ENCODE measurements at regions not wholly inside any gene's neighbourhood (a gene's known extent, or its start where the extent isn't known, plus 50 kb on each side); places are given as distances from the start of the nearest gene placed in this dataset.

GRCh38 chr3:64830681-64831080, 142.9 kb upstream of the ADAMTS9 start:
- DNase-seq, result no peak

- no peak for DNase-seq
Measured at GRCh38 chr3:64829331-64829730, 141.5 kb upstream of the ADAMTS9 start.

DNA sequence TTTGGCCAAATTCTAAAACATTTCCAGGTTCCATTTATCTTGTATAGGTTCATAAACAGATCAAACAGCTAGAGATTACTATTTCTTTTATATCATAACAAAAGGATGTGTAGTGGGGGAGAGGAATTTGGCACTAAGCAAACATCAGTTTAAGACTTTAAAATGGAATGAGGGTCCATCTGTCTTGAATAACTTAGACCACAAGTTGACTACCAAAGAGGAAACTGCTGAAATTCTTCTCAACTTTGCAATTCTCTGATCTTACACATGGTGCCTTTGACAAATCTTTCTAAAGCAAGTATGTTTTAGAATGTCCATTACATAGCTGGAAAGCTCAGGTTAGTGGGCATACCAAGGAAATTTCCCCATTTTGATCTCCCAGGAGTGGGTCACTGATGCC, 140.5 kb upstream of the ADAMTS9 start:
- DNase-seq, result no peak

- no peak for DNase-seq
Measured at GRCh38 chr3:64827431-64827830, 139.6 kb upstream of the ADAMTS9 start.

- DNase-seq, result no peak
Measured at GRCh38 chr3:64827019-64827418, 139.2 kb upstream of the ADAMTS9 start.

DNA sequence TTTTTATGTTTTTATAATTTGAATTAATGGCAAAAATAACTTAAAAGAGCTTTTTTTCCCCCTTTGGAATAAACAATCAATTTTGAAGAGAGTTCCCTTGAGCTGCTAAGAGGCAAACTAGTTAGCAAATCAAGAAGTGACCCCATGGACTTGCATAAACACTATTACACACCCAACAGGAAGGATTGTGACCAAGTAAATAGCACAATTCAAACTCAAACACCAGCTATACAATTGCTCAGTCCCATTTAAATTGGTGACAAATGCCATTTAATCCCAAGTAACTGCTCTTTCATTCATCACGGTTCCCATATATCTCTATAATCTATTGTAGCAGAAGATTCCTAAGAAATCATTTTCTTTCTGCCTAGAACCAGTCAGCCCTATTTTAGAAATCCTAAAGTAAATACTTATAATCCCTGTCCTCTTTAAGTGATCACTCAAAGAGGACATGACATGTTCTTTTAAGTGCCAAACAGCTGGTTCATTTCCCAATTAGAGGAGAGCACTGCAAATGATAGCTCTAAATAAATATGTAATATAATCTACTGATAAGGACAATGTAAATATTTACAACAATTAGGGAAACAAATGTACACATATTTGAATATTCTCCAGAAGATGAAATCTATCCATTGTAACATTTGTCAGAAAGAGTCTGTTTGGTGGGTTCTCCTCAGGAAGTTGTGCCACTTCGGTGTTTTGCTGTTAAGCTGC, 137.8 kb upstream of the ADAMTS9 start:
- DNase-seq, result no peak

GRCh38 chr3:64824394-64824909, 136.7 kb upstream of the ADAMTS9 start:
- no peak for DNase-seq

GRCh38 chr3:64818196-64818595, 130.4 kb upstream of the ADAMTS9 start:
- DNase-seq, result no peak

DNA sequence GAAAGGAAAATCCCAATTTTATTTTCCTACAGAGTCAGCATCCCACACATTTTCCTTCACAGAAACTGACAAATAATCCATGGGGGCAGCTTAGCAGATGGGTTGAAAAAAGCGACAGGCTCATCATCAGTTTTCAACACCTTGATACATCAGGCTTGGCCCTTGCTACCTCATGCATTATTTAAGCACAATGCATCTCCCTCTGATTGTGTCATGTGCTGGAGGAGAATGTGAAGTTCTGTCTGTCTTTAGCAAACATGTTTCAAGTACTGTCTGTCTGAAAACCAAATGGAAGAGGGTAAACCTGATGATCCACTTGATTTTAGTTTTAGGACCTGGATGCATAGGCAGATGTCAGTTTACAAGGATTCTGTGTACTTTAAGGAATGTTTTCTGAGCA, 128.6 kb upstream of the ADAMTS9 start:
- DNase-seq, result no peak

- no peak for DNase-seq
Measured at GRCh38 chr3:64815789-64816188, 128.0 kb upstream of the ADAMTS9 start.

DNA sequence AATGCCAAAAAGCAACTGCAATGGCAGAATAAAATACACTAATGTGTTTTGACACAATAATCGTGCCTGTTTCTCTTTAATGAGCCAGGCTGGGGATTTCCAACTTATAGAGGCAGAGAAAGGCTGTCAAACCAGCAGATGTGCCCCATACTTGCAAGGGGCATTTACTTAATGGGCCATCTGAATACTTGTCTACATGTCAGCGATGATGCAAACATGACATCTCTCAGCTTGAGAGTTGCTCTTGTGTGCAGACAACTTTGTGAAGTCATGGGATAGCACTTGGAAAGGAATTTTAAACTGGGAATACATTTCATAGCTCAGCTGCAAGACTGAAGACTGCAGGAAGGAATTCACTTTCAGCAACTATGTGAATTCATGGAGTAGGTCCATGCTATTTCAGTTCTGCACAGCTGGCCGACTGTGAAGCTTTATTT, 127.4 kb upstream of the ADAMTS9 start:
- no peak for DNase-seq

DNA sequence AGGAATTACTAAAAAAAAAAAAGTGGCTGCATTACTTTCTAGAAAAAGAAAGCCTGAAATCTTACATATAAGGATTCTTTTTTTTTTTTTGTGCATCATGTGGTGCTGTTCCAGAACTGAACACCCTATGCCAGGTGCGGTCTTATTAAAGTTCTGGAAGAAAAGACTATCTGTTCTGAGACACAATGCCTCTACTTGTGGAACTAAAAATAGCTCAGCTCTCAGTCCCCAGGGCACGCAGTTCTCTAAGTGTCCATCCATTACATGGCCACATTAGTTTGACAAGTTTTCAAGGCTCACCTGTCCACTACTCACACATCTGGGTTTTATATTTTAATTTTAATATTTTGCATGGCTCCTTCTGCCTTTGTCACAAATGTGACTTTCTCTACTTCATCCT, 126.6 kb upstream of the ADAMTS9 start:
- no peak for DNase-seq

DNA sequence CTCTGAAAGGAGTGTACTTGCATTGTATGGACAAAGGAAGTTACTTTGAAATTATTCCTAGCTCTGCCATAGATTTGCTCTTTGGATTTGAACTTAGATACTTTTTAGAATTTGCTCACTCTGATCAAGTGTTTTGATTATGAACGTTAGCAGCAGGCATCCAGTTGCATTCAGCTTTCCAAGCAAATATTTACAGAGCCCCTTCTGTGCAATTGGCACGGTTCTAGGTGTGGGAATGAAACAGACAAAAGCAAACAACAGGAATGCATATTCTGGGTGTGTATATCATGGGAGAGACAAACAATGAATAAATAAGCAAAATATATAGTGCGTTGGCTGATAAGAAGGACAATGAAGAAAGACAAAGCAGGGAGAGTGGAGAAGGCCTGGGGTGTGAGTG, 125.5 kb upstream of the ADAMTS9 start:
- no peak for DNase-seq

DNA sequence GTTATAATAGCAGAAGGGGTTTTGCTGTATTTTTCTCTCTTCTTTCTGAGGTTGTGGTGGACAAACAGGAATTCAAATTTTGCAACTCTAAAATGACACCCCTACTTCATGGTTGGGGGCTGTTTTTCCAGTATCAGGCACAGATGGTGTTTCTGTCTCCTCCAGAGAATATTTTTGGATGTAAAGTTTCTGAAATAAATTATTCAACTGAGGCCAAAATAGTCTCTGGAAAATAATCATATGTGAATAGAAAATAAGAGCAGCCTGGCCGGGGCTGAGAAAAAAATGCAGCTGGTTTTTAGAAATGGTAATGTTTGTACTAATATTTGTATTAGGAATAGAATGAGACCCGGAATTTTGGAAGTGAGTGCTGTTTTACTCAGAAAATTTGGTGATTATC, 121.3 kb upstream of the ADAMTS9 start:
- DNase-seq, result no peak

GRCh38 chr3:64808061-64808460, 120.3 kb upstream of the ADAMTS9 start:
- no peak for DNase-seq

GRCh38 chr3:64806668-64807605, 119.1 kb upstream of the ADAMTS9 start:
- no peak for DNase-seq

GRCh38 chr3:64805978-64806377, 118.2 kb upstream of the ADAMTS9 start:
- DNase-seq, result no peak

DNA sequence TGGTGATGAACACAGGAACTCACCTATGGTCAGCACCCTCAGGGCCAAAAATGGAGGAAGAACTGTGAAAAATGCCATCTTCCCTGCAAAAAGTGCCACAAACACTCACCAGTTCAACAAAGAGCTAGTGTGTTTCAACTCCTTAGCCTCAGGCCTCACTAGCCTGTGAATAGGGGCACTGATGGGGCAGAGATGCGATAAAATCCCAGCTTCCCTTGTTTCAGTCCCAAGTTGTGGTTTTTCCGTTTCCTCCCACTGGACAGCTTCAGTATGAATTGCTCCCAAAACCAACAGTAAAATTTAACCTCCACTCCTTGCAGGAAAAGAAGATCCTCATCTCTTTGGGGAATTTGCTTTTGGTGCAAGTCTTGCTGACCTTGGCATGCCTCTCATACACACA, 117.4 kb upstream of the ADAMTS9 start:
- DNase-seq, result no peak

DNA sequence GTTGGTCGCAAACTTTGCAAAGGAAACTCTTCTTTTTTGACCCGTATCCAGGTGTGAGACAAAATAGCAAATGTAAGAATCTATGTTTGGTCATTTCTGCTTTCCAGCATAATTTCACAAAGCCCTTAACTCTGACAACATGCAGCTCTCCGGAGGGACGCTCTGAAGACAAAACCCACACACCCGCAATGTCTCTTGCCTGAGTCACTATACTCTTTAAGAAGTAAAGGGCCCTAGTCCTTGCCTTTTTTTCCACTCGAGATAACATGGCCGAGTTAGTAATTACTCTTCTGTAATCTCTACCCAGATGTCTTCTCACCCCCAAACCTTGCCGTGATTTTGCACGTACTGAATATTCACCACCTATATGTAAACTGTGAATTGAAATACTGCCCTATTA, 115.7 kb upstream of the ADAMTS9 start:
- DNase-seq, result no peak

GRCh38 chr3:64802460-64802859, 114.7 kb upstream of the ADAMTS9 start:
- no peak for DNase-seq

DNA sequence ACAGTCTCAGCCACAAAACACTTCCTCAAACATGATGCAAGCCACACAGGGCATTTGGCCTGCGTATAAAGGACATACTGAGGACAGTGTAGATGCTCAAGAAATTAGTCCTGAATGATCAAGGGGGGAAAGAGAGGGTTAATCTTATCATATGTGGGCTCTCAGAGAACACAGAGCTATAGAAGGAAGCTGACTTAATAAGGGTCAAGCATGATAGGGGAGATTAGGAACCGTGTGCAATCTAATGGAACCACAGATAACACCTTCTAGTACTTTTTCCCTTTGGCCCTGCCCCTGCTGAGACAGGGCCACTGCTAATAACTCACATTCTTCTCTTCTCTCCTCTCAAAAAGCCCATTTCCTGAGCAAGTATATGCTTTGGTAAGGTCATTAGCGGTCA, 114.1 kb upstream of the ADAMTS9 start:
- no peak for DNase-seq

DNA sequence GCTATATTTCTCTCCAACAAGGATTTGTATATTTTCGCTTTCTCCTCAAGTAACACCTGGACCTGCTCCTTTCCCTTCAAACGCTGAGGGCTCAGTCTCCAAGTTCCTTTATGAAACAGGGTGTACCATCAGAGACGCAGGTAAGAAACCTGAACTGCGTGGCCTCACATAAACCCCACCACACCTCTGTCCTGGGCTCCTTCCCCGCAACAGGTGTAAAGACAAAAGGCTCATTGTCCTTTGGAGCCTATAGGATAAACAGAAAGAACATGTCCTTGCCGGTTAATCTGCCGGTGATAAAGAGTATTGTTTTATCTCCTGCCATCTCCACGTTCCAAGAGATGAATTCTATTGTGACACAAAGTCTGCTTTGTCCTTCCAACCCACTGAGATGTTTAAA, 111.8 kb upstream of the ADAMTS9 start:
- DNase-seq, result no peak

DNA sequence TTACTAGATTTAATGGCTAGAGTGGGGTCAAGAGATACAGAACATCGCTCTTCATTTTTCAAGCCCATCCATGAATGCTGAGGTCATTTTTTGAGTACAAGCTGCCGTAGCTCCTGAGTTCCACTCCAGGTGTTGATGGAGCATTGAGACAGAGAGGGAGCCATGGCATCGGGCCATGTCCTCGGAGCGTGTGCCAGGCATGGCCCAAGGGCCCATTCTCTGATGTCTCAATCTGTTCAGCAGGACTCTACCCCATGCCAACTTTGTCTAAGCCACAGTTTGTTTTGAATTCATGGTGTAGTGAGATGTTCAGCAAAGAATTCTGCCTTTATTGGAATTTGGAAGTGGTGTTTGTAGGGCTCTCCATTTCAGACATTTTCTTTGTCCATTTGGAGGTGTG, 110.5 kb upstream of the ADAMTS9 start:
- no peak for DNase-seq

Data from SIG-M5 (cell line).